GM12878 (cell line): ENCODE measurements at regions not wholly inside any gene's neighbourhood (a gene's known extent, or its start where the extent isn't known, plus 50 kb on each side); places are given as distances from the start of the nearest gene placed in this dataset.

Experiments used
- CHD4 ChIP-seq: fragments of 200-600 bp; sonication (generic); IDR thresholded peaks from 2 replicates; pipeline ENCODE4 v1.6.1; 2016; ENCODE audit warnings: mild to moderate bottlenecking
- CREB1 ChIP-seq: IDR thresholded peaks from 2 replicates; pipeline ENCODE4 v1.6.1; 2012; ENCODE audit warnings: low read depth, mild to moderate bottlenecking, inconsistent platforms
- CTCF ChIP-seq, 3 experiments: IDR thresholded peaks in 2 of 3; conservative IDR thresholded peaks in 1 of 3; 2 replicates each; pipeline ENCODE4 v1.5.1; 2011; ENCODE audit warnings: low read depth in 3 of 3, low read length in 3 of 3, mild to moderate bottlenecking in 3 of 3, control low read depth in 2 of 3, moderate library complexity in 2 of 3, inconsistent platforms in 1 of 3, mixed read lengths in 1 of 3; ENCODE audit not compliant: control insufficient read depth in 2 of 3, insufficient read depth in 1 of 3; ENCODE audit errors: extremely low read depth in 1 of 3
- JUNB ChIP-seq: IDR thresholded peaks from 2 replicates; pipeline ENCODE4 v1.6.1; 2016; ENCODE audit warnings: antibody characterized with exemption, mild to moderate bottlenecking
- PAX5 ChIP-seq: IDR thresholded peaks from 2 replicates; pipeline ENCODE4 v1.6.1; 2011; ENCODE audit warnings: low read depth, low read length, borderline replicate concordance
- POLR2AphosphoS5 ChIP-seq: IDR thresholded peaks from 2 replicates; pipeline ENCODE4 v1.6.1; 2011; ENCODE audit warnings: mild to moderate bottlenecking, low read length, inconsistent platforms
- SIN3A ChIP-seq: IDR thresholded peaks from 2 replicates; pipeline ENCODE4 v1.6.1; 2012; ENCODE audit warnings: low read depth, low read length, improper control_type of control experiment
- SP1 ChIP-seq: IDR thresholded peaks from one replicate; pipeline ENCODE4 v1.6.1; 2011; ENCODE audit warnings: low read depth, low read length
- SPI1 ChIP-seq: IDR thresholded peaks from 2 replicates; pipeline ENCODE4 v1.6.1; 2011; ENCODE audit warnings: low read depth, mild to moderate bottlenecking, low read length, moderate library complexity, borderline replicate concordance; ENCODE audit not compliant: insufficient read depth
- ZNF274 ChIP-seq: IDR thresholded peaks from one replicate; pipeline ENCODE4 v1.8.0; 2011; ENCODE audit not compliant: insufficient read length, insufficient read depth

GRCh38 chr5:17852111-17852510 is 217.9 kb downstream of the TAF11L14 start:
- TF ChIP-seq CHD4 (no peak), JUNB (no peak), SP1 (no peak), ZNF274 (no peak), PAX5 (no peak), CTCF (IDR thresholded peaks at IDR 0.05 in 2 of 3, conservative IDR thresholded peaks at IDR 0.05 in 1 of 3; ENCODE audit: control insufficient read depth in 2 of 3, extremely low read depth in 1 of 3, insufficient read depth in 1 of 3, low read depth in 3 of 3, low read length in 3 of 3) (no peak), POLR2AphosphoS5 (no peak), SIN3A (no peak), CREB1 (no peak), SPI1 (no peak)
